Epithelial cell of proximal tubule (primary cell): ENCODE measurements at regions not wholly inside any gene's neighbourhood (a gene's known extent, or its start where the extent isn't known, plus 50 kb on each side); places are given as distances from the start of the nearest gene placed in this dataset.

ENCODE experiments used
- DNase-seq: peaks from one replicate; pipeline ENCODE4 v3.0.0-alpha.2; 2011; ENCODE audit warnings: low read depth
- H3K4me3 ChIP-seq: 2 replicates; pipeline ENCODE4 v1.5.1; 2011; ENCODE audit warnings: low read depth, mild to moderate bottlenecking, low read length
- CTCF ChIP-seq: conservative IDR thresholded peaks from 2 replicates; pipeline ENCODE4 v1.5.1; 2012; ENCODE audit warnings: low read depth, mild to moderate bottlenecking, low read length

- H3K4me3 ChIP-seq: no peak overlapping the region
- TF ChIP-seq CTCF: no peak
- no peak for DNase-seq
Measured at GRCh38 chr11:69231466-69232018, 62.4 kb upstream of the MYEOV start.

GRCh38 chr11:69232821-69233743 is 60.9 kb upstream of the MYEOV start:
- DNase-seq: no peak
- H3K4me3 ChIP-seq: no peak overlapping the region
- TF ChIP-seq CTCF: no peak

DNA sequence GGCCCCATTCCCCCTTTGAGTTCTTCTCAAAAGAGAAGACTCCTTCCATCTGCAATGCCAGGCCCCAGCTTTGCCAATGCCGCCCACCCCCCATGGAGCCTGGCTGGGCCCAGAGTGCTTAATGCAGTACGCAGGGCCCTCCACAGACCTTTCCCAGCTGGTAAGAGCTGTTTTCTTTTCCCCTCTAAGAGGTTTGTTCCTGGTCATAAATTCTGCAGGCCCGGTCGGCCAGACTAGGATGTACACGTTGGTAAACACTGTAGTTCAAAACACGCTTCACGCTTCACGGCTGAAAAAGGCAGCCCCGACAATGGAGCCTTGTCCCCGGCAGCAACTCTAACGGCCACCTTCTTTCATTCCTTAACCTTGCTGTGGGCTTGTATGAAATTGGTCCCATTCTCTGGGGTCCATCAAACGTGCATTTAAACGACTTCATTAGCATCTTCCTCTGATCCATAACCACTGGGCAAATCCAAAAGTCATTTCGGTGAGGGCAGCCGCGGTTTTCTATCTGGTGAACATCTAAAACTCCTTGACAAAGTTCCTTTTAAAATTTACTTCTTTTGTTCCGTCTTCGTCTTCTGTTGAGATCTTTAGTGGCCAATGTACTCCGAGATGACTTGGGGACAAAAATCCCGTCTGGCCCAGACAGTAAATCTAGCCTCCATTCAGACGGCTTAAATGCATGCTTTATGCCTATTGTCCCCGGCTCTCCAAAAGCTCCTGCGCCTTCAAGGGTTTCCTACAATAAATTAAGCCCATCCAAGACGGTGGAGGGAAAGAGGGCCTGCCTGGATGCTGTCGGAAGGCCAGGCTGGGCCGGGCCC is 60.0 kb upstream of the MYEOV start:
- H3K4me3 ChIP-seq: no peak overlapping the region
- no peak for TF ChIP-seq CTCF
- no peak for DNase-seq

DNA sequence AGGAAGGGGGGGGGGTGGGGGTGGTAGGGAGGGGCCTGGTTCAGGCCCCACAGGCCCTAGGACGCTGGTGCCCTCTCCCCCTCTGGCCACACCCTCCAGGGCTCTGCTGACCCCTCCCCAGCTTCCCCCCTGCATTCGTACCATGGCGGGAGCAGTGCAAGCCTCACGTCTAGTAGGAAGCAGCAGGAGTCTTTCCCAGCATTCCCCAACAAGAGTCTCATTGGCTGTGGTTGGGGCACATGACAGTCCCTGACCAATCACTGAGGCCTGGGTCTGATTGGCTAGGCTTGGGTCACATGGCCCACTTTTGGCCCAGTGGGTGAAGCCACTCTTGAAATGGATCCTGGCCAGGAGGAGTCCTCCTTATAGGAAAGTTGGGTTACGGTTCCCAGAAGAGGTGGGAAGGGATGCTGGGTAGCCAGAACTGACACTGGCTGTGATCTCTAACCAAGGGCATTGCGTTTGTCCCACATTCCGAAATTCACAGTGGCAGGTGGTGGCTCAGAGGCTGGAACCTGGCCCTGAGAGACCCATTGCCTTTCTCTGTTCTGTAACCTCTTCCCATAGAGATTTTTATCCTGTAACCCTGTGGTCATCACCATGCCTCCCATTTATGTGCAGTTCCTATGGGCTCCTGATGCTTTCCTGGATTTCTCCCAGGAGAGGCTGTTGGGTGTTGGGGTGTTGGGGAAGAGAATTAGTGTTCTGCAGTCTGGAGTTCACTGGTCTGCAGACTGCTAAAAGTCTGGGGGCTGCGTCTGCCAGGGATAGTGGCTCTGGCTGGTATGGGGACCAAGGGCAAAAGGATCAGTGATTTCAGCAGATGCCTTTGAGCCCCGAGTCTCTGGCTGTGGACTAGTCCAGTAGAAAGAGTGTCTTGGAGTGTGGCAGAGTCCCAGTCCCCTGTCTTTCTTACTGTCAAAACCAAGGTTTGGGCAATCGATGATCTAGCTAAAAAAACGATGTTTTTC is 58.9 kb upstream of the MYEOV start:
- no peak for DNase-seq
- TF ChIP-seq CTCF: no peak
- no peak overlapping the region for H3K4me3 ChIP-seq

DNA sequence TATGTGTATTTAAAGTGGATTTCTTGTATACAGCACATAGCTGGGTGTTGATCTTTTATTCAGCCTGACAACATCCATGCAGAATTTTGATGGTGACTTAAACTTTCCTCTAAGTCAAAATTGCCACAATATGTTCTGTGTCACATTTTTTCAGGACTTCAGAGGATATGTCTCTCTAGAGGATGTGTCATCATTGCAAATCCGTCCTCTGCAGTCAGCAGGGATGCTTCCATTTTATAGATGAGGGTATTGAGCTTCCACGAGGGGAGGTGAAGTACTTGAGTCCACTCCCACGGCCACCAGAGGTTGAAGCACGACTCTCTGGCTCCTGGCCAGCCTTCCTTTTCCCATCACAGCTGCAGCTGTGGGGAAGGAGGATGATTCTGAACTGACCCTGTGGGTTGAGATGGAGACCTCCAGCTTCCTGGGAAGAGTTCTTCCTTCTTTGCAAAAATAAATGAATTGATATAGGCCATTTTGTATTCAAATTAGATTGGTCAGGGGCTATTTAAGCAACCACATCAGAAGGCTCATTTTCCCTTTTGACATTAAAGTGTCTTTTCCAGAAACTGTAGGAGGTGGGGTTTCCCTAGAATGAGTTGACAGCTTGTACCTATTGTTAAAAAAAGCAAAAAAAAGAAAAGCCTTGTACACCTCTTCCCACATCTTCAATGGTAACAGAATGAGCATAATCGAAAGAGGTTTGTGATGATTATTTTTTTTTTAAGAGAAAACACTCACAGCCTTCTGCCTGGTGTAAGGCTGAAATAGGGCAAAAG is 55.2 kb upstream of the MYEOV start:
- TF ChIP-seq CTCF: no peak

More for the DNA sequence above, 55.2 kb upstream of the MYEOV start:
- no peak overlapping the region for H3K4me3 ChIP-seq
- DNase-seq: no peak
